LoVo (cell line): ENCODE measurements at regions not wholly inside any gene's neighbourhood (a gene's known extent, or its start where the extent isn't known, plus 50 kb on each side); places are given as distances from the start of the nearest gene placed in this dataset.
"Not testable (repeated sequence)": the region's sequence is repeated elsewhere in the genome, so short reads cannot be mapped to it uniquely, and the experiment has no call there.

Experiments used
- DNase-seq: peaks from one replicate; pipeline ENCODE4 v3.0.0-alpha.2; 2016; ENCODE audit warnings: low spot score

- DNase-seq = no peak
These were observed 204.8 kb upstream of the VCX start for GRCh38 chrX:7638078-7638710.

- no peak for DNase-seq
These were observed 205.9 kb upstream of the VCX start for GRCh38 chrX:7637066-7637465.

GRCh38 chrX:7635604-7636003 is 207.4 kb upstream of the VCX start:
- no peak for DNase-seq

GRCh38 chrX:7620560-7620959 is 222.4 kb upstream of the VCX start:
- no peak for DNase-seq

GRCh38 chrX:7617994-7618393 is 225.0 kb upstream of the VCX start:
- DNase-seq = no peak

DNA sequence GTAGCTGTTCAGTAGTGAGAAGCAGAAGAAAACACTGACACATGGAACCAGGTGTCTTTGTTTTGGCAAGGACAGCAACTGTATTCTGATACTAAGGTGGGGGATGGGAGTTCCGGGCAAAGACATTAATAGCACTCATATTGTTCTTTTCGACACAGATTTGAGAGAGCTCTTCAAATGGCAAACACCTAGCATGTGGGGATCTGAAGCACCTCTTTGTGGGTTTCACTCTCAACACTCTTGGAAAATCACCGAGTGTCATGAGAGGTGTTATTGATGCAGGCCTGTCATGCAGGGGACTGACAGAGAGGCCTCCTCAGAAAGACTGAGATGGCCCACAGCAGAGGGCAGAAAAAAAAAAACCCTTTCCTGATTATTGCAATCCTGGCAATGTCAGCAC is 228.4 kb upstream of the VCX start:
- DNase-seq = no peak

DNA sequence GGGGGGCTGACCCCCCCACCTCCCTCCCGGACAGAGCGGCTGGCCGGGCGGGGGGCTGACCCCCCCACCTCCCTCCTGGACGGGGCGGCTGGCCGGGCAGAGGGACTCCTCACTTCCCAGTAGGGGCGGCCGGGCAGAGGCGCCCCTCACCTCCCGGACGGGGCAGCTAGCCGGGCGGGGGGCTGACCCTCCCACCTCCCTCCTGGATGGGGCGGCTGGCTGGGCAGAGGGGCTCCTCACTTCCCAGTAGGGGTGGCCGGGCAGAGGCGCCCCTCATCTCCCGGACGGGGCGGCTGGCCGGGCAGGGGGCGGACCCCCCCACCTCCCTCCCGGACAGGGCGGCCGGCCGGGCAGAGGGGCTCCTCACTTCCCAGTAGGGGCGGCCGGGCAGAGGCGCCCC is 234.3 kb upstream of the VCX start:
- not testable (repeated sequence) for DNase-seq

GRCh38 chrX:7606039-7606652 is 236.8 kb upstream of the VCX start:
- no peak for DNase-seq

DNA sequence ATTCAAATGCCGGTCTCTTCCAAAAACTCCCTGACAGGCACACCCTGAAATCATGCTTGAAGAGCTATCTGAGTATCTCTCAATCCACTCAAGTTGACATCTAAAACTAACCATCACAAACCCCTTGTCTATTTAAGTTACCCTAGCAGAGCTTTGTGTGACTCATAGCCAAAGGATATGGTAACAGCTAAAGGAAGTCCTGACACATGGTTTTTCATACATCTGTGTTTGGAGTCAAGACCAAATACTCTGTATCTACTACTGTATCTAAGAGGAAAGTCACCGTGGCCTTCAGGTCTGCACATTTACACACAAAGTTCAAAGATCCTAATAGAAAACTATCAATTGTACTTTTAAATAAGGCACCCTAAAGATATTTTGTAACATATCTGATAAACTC is 239.6 kb upstream of the VCX start:
- DNase-seq = no peak

DNA sequence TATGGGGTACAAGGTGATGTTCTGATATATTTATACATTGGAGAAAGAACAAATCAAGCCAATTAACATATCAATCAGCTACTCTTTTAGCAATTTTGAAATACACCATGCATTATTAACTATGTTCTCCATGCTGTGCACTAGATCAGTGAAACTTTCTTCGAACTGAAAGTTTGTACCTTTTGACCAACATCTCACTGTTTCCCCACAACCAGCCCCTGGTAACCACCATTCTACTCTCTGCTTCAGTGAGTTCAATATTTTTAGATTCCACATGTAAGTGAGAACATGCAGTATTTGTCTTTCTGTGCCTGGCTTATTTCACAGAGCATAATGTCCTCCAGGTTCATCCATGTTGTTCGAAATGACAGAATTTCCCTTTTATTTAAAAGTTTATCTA is 246.1 kb upstream of the VCX start:
- no peak for DNase-seq

DNA sequence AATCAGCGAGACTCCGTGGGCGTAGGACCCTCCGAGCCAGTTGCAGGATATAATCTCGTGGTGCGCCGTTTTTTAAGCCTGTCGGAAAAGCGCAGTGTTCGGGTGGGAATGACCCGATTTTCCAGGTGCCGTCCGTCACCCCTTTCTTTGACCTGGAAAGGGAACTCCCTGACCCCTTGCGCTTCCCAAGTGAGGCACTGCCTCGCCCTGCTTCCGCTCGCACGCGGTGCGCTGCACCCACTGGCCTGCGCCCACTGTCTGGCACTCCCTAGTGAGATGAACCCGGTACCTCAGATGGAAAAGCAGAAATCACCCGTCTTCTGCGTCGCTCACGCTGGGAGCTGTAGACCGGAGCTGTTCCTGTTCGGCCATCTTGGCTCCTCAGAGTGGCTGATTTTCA is 249.6 kb upstream of the VCX start:
- DNase-seq = not testable (repeated sequence)

DNA sequence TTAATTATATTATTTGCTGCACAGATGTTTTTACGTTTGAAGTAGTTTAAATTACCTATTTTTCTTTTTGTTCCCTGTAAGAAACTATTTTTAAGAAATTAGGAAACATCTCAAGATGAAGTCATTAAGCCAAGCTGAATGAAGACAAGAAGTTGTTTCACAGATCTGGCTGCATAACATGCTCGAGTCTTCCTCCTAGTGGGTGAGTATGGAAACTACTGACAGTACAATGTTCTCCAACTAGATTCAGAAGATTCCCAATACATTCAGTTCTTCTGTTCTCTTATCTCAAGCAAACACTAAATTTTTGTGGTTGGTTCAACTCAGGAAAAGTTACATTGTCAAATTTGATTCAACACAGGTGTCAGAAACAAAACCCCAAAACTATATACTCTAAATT is 256.8 kb upstream of the VCX start:
- peak; percentile 5 for DNase-seq

- no peak for DNase-seq
These were observed 260.8 kb upstream of the VCX start for GRCh38 chrX:7582191-7582590.

GRCh38 chrX:7580127-7580526 is 262.8 kb upstream of the VCX start:
- no peak for DNase-seq

DNA sequence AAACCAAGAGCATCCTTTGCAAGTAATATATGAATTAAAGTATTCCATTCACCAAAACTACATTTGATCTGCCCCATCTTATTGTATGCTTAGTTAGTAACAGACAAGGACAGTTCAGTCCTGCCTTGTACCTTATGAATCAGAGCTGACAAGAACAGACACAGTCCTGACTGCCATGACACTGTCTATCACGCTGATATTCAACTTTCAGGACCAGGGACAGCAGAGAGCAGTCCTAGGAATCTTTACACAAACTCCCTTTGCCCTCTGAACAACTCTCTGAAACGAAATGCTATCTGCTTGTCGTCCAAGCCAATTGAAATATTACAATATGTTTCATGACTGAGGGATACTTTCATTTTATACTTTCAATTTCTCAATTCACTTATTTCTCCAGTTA is 268.6 kb upstream of the VCX start:
- peak; percentile 11 for DNase-seq

GRCh38 chrX:7570432-7571029 is 272.4 kb upstream of the VCX start:
- no peak for DNase-seq

- DNase-seq = no peak
These were observed 274.4 kb upstream of the VCX start for GRCh38 chrX:7568597-7568996.

DNA sequence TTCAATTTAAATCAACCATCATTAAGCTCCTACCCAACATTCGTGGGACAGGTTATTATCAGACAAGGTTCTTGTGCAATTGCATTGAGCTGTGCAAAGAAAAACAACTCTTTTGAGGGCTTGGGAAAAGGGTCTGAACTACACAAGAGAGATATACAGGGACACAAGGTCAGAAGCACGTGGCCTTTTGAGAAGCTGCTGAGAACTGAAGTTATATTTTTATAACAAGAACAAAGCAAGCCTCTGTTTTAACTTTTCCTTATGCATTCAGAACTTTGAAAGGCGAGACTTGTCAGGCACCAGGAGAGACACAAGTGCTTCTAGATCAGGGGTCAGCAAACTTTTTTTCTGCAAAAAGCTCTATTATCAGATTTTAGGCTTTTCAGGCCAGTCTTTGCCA is 274.8 kb upstream of the VCX start:
- DNase-seq = no peak

DNA sequence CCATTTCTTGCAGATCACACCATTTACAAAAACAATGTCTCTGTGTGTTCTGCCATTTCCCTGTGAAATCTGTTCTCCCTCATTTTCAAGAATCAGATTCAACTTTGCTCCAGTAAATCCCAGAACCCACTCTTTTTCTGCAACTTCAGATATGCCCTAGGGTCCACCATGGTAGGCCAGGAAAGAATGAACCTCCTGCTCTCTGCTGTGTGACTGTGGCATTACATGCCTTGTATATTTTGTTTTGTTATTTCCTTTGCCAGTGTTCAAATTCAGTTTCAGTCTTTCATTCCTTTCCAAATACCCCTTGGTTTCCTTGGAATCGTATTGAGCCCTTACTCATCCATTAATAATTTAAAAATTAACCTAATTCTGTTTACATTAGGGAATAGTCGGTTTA is 290.2 kb upstream of the VCX start:
- no peak for DNase-seq

- no peak for DNase-seq
These were observed 296.4 kb upstream of the VCX start for GRCh38 chrX:7546551-7547080.

DNA sequence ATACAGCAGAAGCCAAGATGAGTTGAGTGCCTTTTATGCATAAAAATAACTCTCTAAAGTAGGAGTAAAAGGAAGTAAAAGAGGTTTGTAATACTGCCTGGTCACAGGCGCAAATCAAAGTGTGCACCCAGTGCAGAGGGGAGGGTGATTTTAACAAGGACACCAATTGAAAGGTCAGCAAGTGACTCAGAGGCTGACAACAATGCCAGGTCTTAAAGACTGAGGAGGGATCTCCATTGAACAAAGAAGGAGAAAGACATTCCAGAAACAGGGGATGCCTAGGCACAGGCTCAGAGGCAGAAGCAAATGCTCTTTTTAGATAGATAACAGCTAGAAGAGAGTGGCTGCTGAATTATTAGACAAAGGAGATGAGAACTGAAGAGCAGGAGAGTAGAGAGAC is 297.4 kb upstream of the VCX start:
- no peak for DNase-seq

DNA sequence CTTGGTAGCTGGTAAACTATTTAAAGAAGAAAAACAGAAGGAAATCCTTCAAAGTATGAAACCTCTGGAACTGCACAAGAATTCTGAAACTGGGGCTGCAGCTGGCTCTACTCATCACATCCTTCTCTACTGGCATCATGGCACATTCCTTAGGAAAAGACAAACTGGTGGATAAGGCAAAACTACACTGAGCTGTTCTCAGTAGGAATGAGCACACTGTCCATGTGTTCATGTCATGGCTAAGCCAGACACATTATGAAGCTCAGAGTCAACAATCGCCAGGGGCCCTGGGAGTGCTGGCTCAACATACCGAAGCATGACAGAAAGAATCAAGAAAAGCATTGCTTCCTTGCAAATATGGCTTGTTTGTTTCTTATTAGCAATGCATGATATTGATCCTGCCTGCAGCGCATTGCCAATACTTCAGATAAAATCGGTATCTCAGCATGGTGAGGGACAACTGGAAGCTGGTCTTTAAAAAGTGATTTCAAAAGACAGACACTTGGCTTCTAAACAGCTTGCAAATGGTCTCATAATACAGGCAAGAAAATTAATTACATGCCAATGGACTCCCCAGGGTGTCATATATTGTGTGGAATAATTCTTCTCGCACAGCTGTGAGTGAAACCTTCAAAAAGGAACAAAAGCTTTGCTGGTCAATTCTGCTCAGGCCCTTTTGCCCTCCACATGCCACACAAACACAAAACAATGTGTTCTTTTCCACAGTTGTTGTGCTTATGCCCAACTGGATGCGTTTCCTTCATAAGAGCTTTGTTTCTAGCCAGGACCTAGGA is 300.2 kb upstream of the VCX start:
- no peak for DNase-seq

DNA sequence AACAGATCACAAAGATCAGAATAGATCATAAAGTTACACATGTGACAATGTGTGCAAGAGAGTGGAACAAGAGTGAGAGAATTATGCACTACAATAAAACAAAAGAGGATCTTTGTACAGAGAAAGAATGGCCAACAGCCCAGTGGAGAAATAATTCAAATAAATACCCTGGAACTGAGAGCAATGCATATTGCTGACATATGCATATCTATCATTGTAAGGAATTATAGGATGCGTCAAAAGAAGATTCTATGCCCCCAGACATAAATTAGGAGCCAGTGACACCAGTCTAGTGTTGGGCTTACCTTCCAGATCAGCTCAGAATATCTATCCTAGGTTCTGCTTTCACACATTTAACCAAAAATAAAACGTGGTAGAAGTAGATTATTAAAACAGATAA is 320.1 kb upstream of the VCX start:
- no peak for DNase-seq
